GM18867 (cell line): ENCODE measurements at regions not wholly inside any gene's neighbourhood (a gene's known extent, or its start where the extent isn't known, plus 50 kb on each side); places are given as distances from the start of the nearest gene placed in this dataset.
A peak's percentile ranks its signal among the peaks of the same experiment; 100 is the strongest.

Source experiments
- ATAC-seq: cut with Tn5 transposase; IDR thresholded peaks from one replicate; pipeline ENCODE4 v1.9.1; 2021; ENCODE audit warnings: mild to moderate bottlenecking, moderate library complexity; ENCODE audit not compliant: unreplicated experiment

GRCh38 chr11:122523846-122524805, 131.4 kb upstream of the UBASH3B start:
- no peak for ATAC-seq

- ATAC-seq, result no peak
These were observed 133.9 kb upstream of the UBASH3B start for GRCh38 chr11:122521626-122522025.

DNA sequence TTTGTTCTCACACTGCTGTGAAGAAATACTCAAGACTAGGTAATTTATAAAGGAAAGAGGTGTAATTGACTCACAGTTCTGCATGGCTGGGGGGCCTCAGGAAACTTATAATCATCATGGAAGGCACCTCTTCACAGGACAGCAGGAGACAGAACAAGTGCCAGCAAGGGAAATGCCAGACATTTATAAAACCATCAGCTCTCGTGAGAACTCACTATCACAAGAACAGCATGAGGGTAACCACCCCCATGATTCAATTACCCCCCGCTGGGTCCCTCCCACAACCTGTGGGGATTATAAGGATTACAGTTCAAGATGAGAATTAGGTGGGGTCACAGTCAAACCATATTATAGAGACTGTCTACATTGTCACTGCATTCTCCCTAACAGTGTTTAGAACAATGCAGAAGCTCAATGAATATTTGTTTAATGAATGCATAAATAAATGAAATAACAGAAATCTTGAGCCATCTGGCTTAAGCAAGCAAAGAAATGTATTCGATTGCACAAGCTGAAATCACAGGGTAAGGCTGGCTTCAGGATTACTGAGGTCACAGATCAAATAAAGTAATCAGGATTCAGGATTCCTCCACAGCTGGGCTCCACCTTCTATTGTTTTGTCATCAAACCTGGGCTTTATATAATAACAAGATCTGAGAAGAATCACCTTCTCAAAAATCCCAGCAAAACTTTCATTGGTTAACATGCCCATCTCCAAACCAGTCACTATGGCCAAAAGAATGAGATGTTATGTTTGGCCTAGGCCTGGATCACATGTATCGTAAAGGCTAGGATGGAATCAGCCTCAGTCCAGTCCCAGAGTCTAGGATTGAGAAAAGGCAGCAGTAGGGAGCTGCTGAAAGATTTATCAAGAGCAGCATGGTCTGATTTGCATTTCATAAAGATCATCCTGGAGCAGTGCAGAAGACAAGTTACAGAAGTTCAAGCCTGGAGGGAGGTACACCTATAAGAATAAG, 137.8 kb upstream of the UBASH3B start:
- ATAC-seq, result no peak

GRCh38 chr11:122516686-122517085, 138.8 kb upstream of the UBASH3B start:
- ATAC-seq, result no peak

DNA sequence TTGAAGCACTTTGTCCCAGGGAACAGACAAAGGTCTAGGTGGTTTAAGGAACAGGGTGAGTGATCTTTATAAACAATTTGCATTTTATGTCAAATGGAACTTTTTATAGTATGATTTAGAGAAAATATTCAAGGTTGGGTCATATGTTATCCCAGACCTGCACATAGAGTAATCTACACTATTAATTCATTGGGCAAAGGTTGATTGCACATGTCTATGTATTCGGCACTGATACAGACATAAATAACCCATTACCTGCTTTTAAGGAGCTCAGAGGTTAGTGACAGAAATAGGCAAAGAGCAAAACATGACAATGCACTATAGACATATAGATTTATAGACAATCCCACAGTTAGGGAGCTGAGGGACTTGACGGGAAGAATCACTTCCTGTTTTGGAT, 141.5 kb upstream of the UBASH3B start:
- no peak for ATAC-seq

DNA sequence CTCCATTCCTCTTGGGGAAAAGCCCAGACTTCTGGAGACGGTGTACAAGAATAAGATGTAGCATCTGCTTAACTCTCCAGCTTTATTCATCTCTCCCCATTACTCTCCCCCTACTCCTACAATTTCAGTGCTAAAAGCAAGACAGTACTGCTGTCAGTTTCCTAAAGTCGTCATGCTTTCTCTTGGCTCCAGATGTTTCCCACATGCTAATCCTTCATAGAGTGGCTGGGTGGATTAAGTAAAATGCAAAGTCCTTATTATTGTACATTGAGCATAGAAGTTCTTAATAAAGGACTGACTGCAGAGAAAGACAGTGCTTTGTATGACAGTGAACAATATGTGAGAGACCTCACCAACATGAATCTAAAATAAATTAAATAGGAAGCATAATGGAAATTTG, 142.2 kb upstream of the UBASH3B start:
- no peak for ATAC-seq

GRCh38 chr11:122512688-122513087, 142.8 kb upstream of the UBASH3B start:
- ATAC-seq, result no peak

GRCh38 chr11:122509899-122510298, 145.6 kb upstream of the UBASH3B start:
- ATAC-seq, result no peak

DNA sequence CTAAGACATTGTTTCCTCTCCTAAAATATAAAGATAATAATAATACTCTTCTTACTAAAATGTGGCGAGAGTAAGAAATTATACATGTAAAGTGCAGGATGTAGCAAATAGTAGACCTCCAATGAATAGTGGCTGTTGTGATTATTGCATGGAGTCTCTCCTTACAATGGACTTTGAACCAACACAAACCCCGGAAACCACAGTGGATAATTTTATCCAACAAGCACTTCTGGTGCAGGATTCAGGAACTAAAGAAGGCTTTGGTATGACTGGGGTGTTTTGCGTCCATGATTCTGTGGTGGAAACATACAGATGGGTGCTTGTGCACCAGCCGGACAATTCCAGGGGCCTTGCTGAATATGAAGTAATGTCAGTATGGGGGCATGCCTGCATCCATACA, 146.4 kb upstream of the UBASH3B start:
- no peak for ATAC-seq

DNA sequence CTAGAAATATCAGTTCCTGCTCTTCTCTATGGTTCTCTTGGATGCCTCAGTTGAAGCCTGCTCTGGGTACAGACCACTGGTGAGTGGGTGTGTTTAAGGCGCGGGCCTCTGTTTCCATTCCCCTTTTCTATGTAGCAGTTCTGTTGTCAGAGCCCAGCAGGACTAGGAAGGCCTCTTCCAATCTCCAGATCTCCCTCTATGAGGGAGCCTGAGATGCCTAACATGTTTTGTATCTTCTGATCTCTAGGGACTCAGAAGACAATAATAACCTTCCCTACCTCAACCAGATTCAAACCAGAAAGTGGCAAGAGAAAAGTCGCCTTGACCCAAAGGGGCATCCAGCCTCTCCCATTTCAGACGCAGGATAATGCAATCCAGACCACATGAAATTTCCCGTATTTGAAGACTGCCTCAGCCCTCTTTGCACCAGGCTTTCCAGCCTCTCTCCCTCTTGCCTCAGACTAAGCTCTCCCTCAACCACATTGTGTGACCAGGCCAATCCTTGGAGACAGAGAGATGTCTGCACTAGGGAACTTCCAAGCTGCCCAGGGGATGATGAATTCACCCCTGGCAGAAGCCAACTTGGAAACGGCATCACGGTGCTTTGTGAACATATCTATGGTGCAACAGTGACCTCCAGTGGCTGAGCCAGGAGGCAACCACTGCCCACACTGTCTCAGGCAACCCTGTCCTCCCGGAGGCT, 150.1 kb upstream of the UBASH3B start:
- peak; percentile 92 for ATAC-seq

GRCh38 chr11:122494221-122494620, 161.3 kb upstream of the UBASH3B start:
- no peak for ATAC-seq

DNA sequence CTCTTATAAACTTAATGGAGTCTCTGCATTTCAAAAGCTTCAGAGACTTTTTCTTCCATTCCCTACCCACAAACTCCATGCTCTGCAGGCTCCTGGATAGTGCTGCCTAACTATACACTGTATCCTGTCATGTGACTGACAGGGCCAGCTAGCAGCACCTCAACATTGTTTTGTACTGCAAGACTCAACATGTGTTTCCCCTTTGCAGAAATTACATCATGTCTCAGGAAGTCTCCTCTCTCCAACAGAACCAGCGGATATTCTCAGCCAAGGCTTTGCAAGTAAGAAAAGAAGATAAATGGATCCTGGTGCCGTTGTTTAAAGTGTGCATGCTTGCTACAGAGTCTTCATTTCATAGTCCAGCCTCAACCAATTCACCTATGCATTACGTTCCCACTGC, 164.0 kb upstream of the UBASH3B start:
- ATAC-seq, result no peak

DNA sequence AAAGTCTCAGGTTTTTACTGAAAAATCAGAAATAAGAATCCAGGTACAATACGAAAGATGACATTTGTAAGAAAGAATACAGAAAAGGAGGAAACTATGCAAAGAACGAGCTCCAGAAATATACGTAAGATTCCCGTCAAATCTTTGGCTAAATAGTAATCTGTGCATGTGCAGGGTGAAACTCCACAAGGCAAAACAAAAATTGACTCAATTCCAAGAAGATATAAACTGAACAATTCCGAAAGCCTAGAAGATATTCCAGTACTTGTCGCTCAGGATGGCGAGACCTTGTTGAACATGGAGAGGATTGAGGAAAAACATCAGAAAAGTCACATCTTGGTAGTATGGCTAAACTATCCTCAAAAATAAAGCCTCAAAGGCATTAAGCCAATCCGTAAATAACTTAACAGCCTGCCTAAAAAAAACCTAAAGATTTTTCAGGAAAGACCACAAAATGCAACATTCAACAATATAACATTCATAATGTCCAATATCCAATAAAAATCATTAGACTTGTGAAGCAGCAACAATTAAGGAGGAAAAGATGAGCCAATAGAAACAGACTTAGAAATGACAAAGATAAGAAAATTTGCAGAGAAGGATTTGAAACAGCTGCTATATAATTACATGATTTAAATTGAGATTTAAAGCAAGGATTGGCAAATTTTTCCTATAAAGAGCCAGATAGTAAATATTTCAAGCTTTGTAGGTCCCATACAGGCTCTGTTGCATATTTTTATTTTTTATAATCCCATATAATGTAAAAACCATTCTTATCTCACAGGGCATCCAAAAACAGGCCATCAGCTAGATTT, 166.4 kb upstream of the UBASH3B start:
- no peak for ATAC-seq

DNA sequence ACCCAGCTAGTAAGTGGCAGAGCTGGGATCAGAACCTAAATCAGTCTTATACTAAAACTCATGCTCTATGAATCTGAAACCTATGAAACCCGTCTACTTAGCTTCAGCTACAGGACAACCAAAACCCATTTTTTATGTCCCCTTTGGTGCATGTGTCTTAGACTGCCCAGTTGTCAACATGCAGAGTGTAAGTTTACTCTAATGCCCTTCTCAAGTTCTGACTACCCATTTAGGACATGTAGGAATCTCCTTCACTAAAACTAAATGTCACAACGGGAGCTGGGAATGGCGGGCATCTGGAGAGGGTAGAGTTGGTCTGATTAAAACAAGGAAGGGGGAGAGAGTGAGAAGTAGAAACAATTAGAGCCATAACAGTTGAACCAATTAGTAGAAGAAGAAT, 167.9 kb upstream of the UBASH3B start:
- ATAC-seq, result no peak

DNA sequence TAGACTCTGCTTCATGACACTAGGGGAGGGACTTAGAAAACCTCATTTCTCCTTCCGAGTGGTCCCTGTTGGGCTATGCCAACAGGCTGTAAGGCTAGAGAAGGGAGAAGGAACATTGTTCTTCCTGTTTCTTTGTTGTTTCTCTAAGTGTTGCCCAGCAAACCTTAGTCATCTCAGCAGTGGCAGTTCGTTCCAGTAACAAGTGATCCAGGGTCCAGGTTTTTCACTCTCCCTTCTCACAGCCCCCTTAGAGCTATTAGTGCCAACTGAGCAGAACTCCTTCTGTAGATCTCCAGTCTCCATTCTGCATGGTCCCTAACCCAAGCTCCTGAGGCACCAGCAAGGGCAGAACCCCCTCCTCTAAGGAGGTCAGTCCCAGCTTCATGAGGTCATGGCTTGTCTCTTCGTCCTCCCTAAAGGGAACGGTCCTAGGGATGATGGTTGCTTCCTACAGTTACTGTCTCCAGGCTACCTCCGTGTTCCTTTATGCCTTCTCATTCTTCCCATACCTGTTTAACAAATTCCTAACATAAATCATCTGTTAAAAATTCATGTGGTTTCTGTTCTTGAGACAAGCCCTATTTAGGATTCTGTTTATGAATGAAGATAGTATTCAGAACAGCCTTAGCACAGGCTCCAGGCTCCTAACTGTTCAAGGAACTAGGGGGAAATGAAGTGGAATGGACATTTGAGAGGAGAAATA, 168.6 kb upstream of the UBASH3B start:
- ATAC-seq, result no peak

- no peak for ATAC-seq
These were observed 176.5 kb upstream of the UBASH3B start for GRCh38 chr11:122478986-122479385.

DNA sequence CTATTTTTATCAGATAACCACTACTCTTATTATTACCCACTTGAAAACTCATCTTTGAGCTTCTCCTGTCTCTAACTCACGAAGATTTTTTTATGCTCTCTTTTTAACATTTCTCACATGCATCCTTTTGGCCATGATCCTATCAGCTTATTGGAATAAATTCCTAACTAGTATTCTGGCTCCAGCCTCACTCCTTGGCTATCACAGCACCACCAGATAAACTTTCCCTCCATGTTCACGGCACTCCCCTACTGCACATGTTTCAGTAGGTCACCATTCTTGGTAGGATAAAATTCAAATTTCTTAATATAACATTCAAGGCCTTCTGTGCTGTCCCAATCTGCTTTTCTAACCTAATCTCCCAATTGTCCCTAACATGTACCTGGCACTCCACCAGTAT, 186.6 kb upstream of the UBASH3B start:
- no peak for ATAC-seq

DNA sequence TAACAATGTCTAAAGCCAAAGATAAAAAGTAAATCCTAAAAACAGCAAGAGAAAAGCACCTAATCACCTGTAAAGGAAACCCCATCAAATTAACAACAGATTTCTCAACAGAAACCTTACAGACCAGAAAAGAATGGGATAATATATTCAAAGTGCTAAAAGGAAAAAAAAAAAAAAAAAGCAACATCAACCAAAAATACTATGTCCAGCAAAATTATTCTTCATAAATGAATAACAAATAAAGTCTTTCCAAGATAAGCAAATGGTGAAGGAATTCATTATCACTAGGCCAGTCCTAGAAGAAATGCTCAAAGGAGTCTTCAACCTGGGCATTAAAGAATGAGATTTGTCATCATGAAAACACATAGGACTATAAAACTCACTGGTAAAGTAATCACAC, 192.0 kb upstream of the UBASH3B start:
- no peak for ATAC-seq

DNA sequence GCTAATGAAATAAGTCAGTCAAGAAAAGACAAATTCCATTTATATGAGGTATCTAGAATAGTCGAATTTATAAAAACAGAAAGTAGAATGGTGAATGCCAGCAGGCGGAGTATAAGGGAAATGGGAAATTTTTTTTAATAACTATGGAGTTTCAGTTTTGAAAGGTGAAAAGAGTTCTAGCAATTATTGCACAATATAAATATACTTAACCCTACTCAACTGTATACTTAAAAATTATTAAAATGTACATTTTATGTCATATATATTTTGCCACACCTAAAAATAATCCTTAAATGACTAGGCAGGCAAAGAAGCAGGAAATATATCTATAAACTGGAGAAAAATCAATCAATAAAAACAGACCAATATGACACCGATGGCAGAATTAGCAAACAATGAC, 196.5 kb upstream of the UBASH3B start:
- ATAC-seq, result no peak

DNA sequence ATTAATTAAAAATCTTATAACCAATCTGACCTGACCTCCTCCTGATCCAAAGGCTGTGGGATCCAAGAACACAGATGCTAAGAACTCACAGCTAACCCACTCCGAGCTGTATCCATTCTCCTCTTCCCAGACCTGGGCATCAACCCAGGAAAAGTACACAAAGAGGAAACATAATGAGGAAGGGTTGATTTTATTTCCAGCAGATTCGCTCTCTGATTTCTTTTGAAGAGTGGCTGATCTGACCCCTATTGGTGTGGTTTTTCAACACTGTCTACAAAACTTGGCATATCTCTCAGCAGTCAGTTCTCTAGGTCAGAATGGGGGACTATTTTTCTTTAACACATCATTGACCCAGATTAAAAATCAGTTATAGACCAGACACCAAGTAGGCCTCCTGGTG, 201.9 kb upstream of the UBASH3B start:
- ATAC-seq, result no peak
